ENCODE measurements at regions not wholly inside any gene's neighbourhood (a gene's known extent, or its start where the extent isn't known, plus 50 kb on each side); places are given as distances from the start of the nearest gene placed in this dataset.

GRCh38 chr6:19438566-19439353 lies 398.4 kb upstream of the ID4 start:
- in situ Hi-C loops (cut with HindIII; ENCODE audit: low sequenced_read_pairs): no loop called here

GRCh38 chr6:19440531-19440930 lies 396.6 kb upstream of the ID4 start:
- in situ Hi-C loops (cut with HindIII; ENCODE audit: low sequenced_read_pairs): no loop called here

- in situ Hi-C loops (cut with HindIII; ENCODE audit: low sequenced_read_pairs): no loop called here
Observed at GRCh38 chr6:19443411-19443810, 393.8 kb upstream of the ID4 start.

- in situ Hi-C loops (cut with HindIII; ENCODE audit: low sequenced_read_pairs): no loop called here
Observed at GRCh38 chr6:19444041-19444440, 393.1 kb upstream of the ID4 start.

GRCh38 chr6:19444481-19444880 lies 392.7 kb upstream of the ID4 start:
- in situ Hi-C loops (cut with HindIII; ENCODE audit: low sequenced_read_pairs): no loop called here

- in situ Hi-C loops (cut with HindIII; ENCODE audit: low sequenced_read_pairs): no loop called here
Observed at GRCh38 chr6:19446570-19446969, 390.6 kb upstream of the ID4 start.

- in situ Hi-C loops (cut with HindIII; ENCODE audit: low sequenced_read_pairs): loop anchor here (5.0 kb wide), 1 partner anchor 38 kb away; no protein-coding TSS in a partner anchor
Observed at GRCh38 chr6:19450651-19451050, 386.5 kb upstream of the ID4 start.

- in situ Hi-C loops (cut with HindIII; ENCODE audit: low sequenced_read_pairs): loop anchor here (5.0 kb wide), 1 partner anchor 40 kb away; no protein-coding TSS in a partner anchor
Observed at GRCh38 chr6:19452495-19452894, 384.7 kb upstream of the ID4 start.

- in situ Hi-C loops (cut with HindIII; ENCODE audit: low sequenced_read_pairs): loop anchor here (5.0 kb wide), 1 partner anchor 42 kb away; no protein-coding TSS in a partner anchor
Observed at GRCh38 chr6:19454001-19454720, 383.0 kb upstream of the ID4 start.

GRCh38 chr6:19454721-19455392 lies 382.3 kb upstream of the ID4 start:
- in situ Hi-C loops (cut with HindIII; ENCODE audit: low sequenced_read_pairs): loop anchor here (5.0 kb wide), 1 partner anchor 43 kb away; no protein-coding TSS in a partner anchor

GRCh38 chr6:19463250-19463649 lies 373.9 kb upstream of the ID4 start:
- in situ Hi-C loops (cut with HindIII; ENCODE audit: low sequenced_read_pairs): no loop called here

- in situ Hi-C loops (cut with HindIII; ENCODE audit: low sequenced_read_pairs): no loop called here
Observed at GRCh38 chr6:19463925-19464324, 373.2 kb upstream of the ID4 start.

GRCh38 chr6:19465256-19465655 lies 371.9 kb upstream of the ID4 start:
- in situ Hi-C loops (cut with HindIII; ENCODE audit: low sequenced_read_pairs): no loop called here

- in situ Hi-C loops (cut with HindIII; ENCODE audit: low sequenced_read_pairs): no loop called here
Observed at GRCh38 chr6:19465760-19466159, 371.4 kb upstream of the ID4 start.

GRCh38 chr6:19470333-19470732 lies 366.8 kb upstream of the ID4 start:
- in situ Hi-C loops (cut with HindIII; ENCODE audit: low sequenced_read_pairs): no loop called here

GRCh38 chr6:19472153-19472552 lies 365.0 kb upstream of the ID4 start:
- in situ Hi-C loops (cut with HindIII; ENCODE audit: low sequenced_read_pairs): no loop called here

- in situ Hi-C loops (cut with HindIII; ENCODE audit: low sequenced_read_pairs): no loop called here
Observed at GRCh38 chr6:19472850-19473249, 364.3 kb upstream of the ID4 start.

- in situ Hi-C loops (cut with HindIII; ENCODE audit: low sequenced_read_pairs): no loop called here
Observed at GRCh38 chr6:19477563-19477962, 359.6 kb upstream of the ID4 start.

- in situ Hi-C loops (cut with HindIII; ENCODE audit: low sequenced_read_pairs): no loop called here
Observed at GRCh38 chr6:19478273-19478672, 358.9 kb upstream of the ID4 start.

GRCh38 chr6:19478992-19479391 lies 358.2 kb upstream of the ID4 start:
- in situ Hi-C loops (cut with HindIII; ENCODE audit: low sequenced_read_pairs): no loop called here

GRCh38 chr6:19479551-19479950 lies 357.6 kb upstream of the ID4 start:
- in situ Hi-C loops (cut with HindIII; ENCODE audit: low sequenced_read_pairs): no loop called here
